HCT116 (cell line): ENCODE measurements at regions not wholly inside any gene's neighbourhood (a gene's known extent, or its start where the extent isn't known, plus 50 kb on each side); places are given as distances from the start of the nearest gene placed in this dataset.

ENCODE experiments used
- ATAC-seq: fragments of 200-7000 bp; cut with Tn5 transposase; 2 replicates; pipeline ENCODE4 v1.9.1; 2020; ENCODE audit warnings: mild to moderate bottlenecking, moderate library complexity
- BruUV-seq: library from RNA; stranded (reverse); fragments of 400-500 nt; replicated peaks from 2 replicates; lab custom pipeline; 2021; lab: Mats Ljungman, UMichigan
- CTCF ChIA-PET: fragments of 300-600 bp; sonication (Branson Sonifier 250); formaldehyde crosslinking; loops from one replicate; lab custom pipeline; 2021; ENCODE audit warnings: antibody characterized with exemption; lab: Charles Lee
- POLR2A ChIA-PET: fragments of 300-600, 350-600 bp; sonication (Branson Sonifier 250); formaldehyde crosslinking; loops from one replicate; lab custom pipeline; 2021; ENCODE audit warnings: antibody characterized with exemption; lab: Charles Lee
- RAD21 ChIA-PET, 2 experiments: fragments of 300-600 bp; sonication (Branson Sonifier 250); formaldehyde crosslinking; loops; one replicate each; lab custom pipeline; 2023; ENCODE audit warnings: low total read pairs in 2 of 2; ENCODE audit not compliant: uncharacterized antibody in 2 of 2, unreplicated experiment in 2 of 2, low non-redundant PET in 1 of 2; lab: Charles Lee
- DNase-seq: peaks from one replicate; pipeline ENCODE4 v3.0.0-alpha.2; 2010; ENCODE audit warnings: low read depth, low spot score
- H2AFZ ChIP-seq: fragments of 200-600 bp; shearing (Covaris generic), sonication (generic); 2 replicates; pipeline ENCODE4 v1.6.1; 2017; ENCODE audit warnings: low read depth, mixed run types, mixed read lengths, antibody characterized with exemption, low read length; ENCODE audit not compliant: poor library complexity, severe bottlenecking
- H3K27ac ChIP-seq: 2 replicates; pipeline ENCODE4 v1.5.1; 2012; ENCODE audit warnings: low read depth, low read length
- H3K27me3 ChIP-seq: fragments of 200-600 bp; sonication (generic); 2 replicates; pipeline ENCODE4 v1.6.1; 2016; ENCODE audit warnings: mixed run types, low read length, mixed read lengths; ENCODE audit not compliant: insufficient read depth
- H3K36me3 ChIP-seq, 2 experiments: fragments of 200-500 bp in 1 of 2; fragments of 200-600 bp in 1 of 2; sonication (Bioruptor generic) in 1 of 2; sonication (generic) in 1 of 2; 2 replicates each; pipeline versions ENCODE4 v1.5.1 to v1.6.1; 2014 to 2016; ENCODE audit warnings: low read length in 2 of 2, inconsistent platforms in 1 of 2, mixed read lengths in 1 of 2, mixed run types in 1 of 2; ENCODE audit not compliant: insufficient read depth in 2 of 2, control insufficient read depth in 1 of 2
- H3K4me1 ChIP-seq, 2 experiments: fragments of 200-600 bp in 1 of 2; sonication (generic) in 1 of 2; 2 replicates each; pipeline versions ENCODE4 v1.5.1 to v1.6.1; 2012 to 2017; ENCODE audit warnings: low read length in 2 of 2, inconsistent platforms in 1 of 2, mild to moderate bottlenecking in 1 of 2, mixed read lengths in 1 of 2, mixed run types in 1 of 2, moderate library complexity in 1 of 2; ENCODE audit not compliant: insufficient read depth in 2 of 2, control insufficient read depth in 1 of 2
- H3K4me2 ChIP-seq: fragments of 200-600 bp; sonication (generic); 2 replicates; pipeline ENCODE4 v1.6.1; 2017; ENCODE audit warnings: mixed run types, low read length, mixed read lengths
- H3K4me3 ChIP-seq, 2 experiments: fragments of 200-600 bp in 1 of 2; sonication (generic) in 1 of 2; replicated peaks in 1 of 2; 2 replicates each; pipeline ENCODE4 v1.5.1; 2011 to 2016; ENCODE audit warnings: low read length in 2 of 2, control low read depth in 1 of 2, low read depth in 1 of 2, mild to moderate bottlenecking in 1 of 2, mixed read lengths in 1 of 2, mixed run types in 1 of 2
- H3K79me2 ChIP-seq: fragments of 200-600 bp; sonication (generic); 2 replicates; pipeline ENCODE4 v1.6.1; 2017; ENCODE audit warnings: mild to moderate bottlenecking, mixed run types, low read length, moderate library complexity, mixed read lengths; ENCODE audit not compliant: insufficient read depth
- H3K9ac ChIP-seq: fragments of 200-600 bp; sonication (generic); 2 replicates; pipeline ENCODE4 v1.6.1; 2016; ENCODE audit warnings: low read length, mixed read lengths
- H3K9me2 ChIP-seq: fragments of 200-600 bp; sonication (generic), shearing (Covaris generic); 2 replicates; pipeline ENCODE4 v1.6.1; 2017; ENCODE audit warnings: mixed run types, mild to moderate bottlenecking, moderate library complexity; ENCODE audit not compliant: insufficient read depth
- H3K9me3 ChIP-seq, 2 experiments: fragments of 200-500 bp in 1 of 2; fragments of 200-600 bp in 1 of 2; sonication (Bioruptor generic) in 1 of 2; sonication (generic) in 1 of 2; 2 replicates each; pipeline ENCODE4 v1.6.1; 2014 to 2017; ENCODE audit warnings: low read length in 2 of 2, mixed read lengths in 2 of 2, inconsistent platforms in 1 of 2, low read depth in 1 of 2, mild to moderate bottlenecking in 1 of 2, mixed run types in 1 of 2, moderate library complexity in 1 of 2; ENCODE audit not compliant: control insufficient read depth in 1 of 2, insufficient read depth in 1 of 2
- H4K20me1 ChIP-seq: fragments of 200-600 bp; sonication (generic), shearing (Covaris generic); 2 replicates; pipeline ENCODE4 v1.6.1; 2017; ENCODE audit warnings: mixed run types, mild to moderate bottlenecking, moderate library complexity; ENCODE audit not compliant: insufficient read depth
- ATF3 ChIP-seq: IDR thresholded peaks from 2 replicates; pipeline ENCODE4 v1.6.1; 2012
- CBX3 ChIP-seq: IDR thresholded peaks from 2 replicates; pipeline ENCODE4 v1.6.1; 2012; ENCODE audit warnings: low read depth
- CTCF ChIP-seq, 3 experiments: fragments of 200-600 bp in 1 of 3; sonication (generic) in 1 of 3; IDR thresholded peaks in 2 of 3; conservative IDR thresholded peaks in 1 of 3; 2 replicates each; pipeline ENCODE4 v1.5.1; 2012 to 2017; ENCODE audit warnings: low read depth in 2 of 3, low read length in 2 of 3, antibody characterized with exemption in 1 of 3, borderline replicate concordance in 1 of 3, control low read depth in 1 of 3, mild to moderate bottlenecking in 1 of 3, mixed read lengths in 1 of 3, mixed run types in 1 of 3, moderate library complexity in 1 of 3; ENCODE audit not compliant: insufficient read depth in 1 of 3
- EZH2 ChIP-seq: fragments of 200-600 bp; sonication (generic); IDR thresholded peaks from 2 replicates; pipeline ENCODE4 v1.6.1; 2017; ENCODE audit warnings: antibody characterized with exemption, mixed run types
- EZH2phosphoT487 ChIP-seq: fragments of 200-600 bp; IDR thresholded peaks from 2 replicates; pipeline ENCODE4 v1.6.1; 2018; ENCODE audit warnings: antibody characterized with exemption, borderline replicate concordance
- FOSL1 ChIP-seq: IDR thresholded peaks from 2 replicates; pipeline ENCODE4 v1.6.1; 2012; ENCODE audit warnings: low read depth
- JUND ChIP-seq: IDR thresholded peaks from 2 replicates; pipeline ENCODE4 v1.6.1; 2012
- MAX ChIP-seq: IDR thresholded peaks from 2 replicates; pipeline ENCODE4 v1.6.1; 2012
- POLR2A ChIP-seq: IDR thresholded peaks from 2 replicates; pipeline ENCODE4 v1.7.0; 2011; ENCODE audit warnings: borderline replicate concordance; ENCODE audit not compliant: insufficient read depth, insufficient read length; ENCODE audit errors: extremely low read depth
- POLR2AphosphoS5 ChIP-seq: IDR thresholded peaks from 2 replicates; pipeline ENCODE4 v1.6.1; 2011; ENCODE audit warnings: mild to moderate bottlenecking, low read depth, low read length, moderate library complexity
- SP1 ChIP-seq: IDR thresholded peaks from 2 replicates; pipeline ENCODE4 v1.6.1; 2012; ENCODE audit warnings: low read depth
- TCF7L2 ChIP-seq: IDR thresholded peaks from 2 replicates; pipeline ENCODE4 v1.7.0; 2011; ENCODE audit warnings: borderline replicate concordance, inconsistent platforms; ENCODE audit not compliant: insufficient read depth, insufficient read length; ENCODE audit errors: extremely low read depth
- YY1 ChIP-seq: IDR thresholded peaks from 2 replicates; pipeline ENCODE4 v1.6.1; 2011; ENCODE audit warnings: low read length, low read depth, moderate library complexity, mild to moderate bottlenecking; ENCODE audit not compliant: insufficient replicate concordance; ENCODE audit errors: extremely low read depth
- intact Hi-C: fragments of 100-400 bp; cut with micrococcal nuclease; formaldehyde crosslinking; loops from 2 replicates; pipeline ENCODE4 v1.10.0; 2022

- ChIA-PET RAD21 (interaction anchor here in 1 of 2 experiments (1.2 kb wide), 1 partner anchor 68 kb away, joined by 3 read pairs; no protein-coding TSS in a partner anchor), POLR2A (no interaction called here), CTCF (no interaction called here)
- no peak overlapping the region for H3K4me3 ChIP-seq
- no TSS peak for BruUV-seq
- no peaks in the 10 kb centered on the region for H3K9me3 ChIP-seq
- H3K27me3 ChIP-seq: no peaks in the 10 kb centered on the region
- no peaks in the 10 kb centered on the region for H3K79me2 ChIP-seq
- H2AFZ ChIP-seq: no peak overlapping the region
- no peaks in the 10 kb centered on the region for H3K36me3 ChIP-seq
- H4K20me1 ChIP-seq: no peaks in the 10 kb centered on the region
- no peak overlapping the region for H3K27ac ChIP-seq
- H3K4me1 ChIP-seq: peaks cover 0 to 16% of the 10 kb centered on the region in 2 experiments; a peak in 2 of 4 replicates
- no peak overlapping the region for H3K9ac ChIP-seq
- peak; percentile 37; the same call in 1 of the 2 replicates for ATAC-seq
- intact Hi-C loops: no loop called here
- TF ChIP-seq FOSL1 (peak; percentile 43), SP1 (peak; percentile 3; the same call in 1 of the 2 replicates), JUND (peak; percentile 38; the same call in 1 of the 2 replicates), POLR2A (no peak)
- H3K4me2 ChIP-seq: peak overlapping the region; percentile 33
- H3K9me2 ChIP-seq: no peaks in the 10 kb centered on the region
- no peak for DNase-seq
Observed at GRCh38 chr2:57444752-57445430, 601.7 kb upstream of the VRK2 start.

- BruUV-seq: no TSS peak
- DNase-seq: no peak
- RAD21 ChIA-PET: no interaction called here
- ATAC-seq: no peak
- Histone ChIP-seq H3K4me1 (peaks cover 0 to 13% of the 10 kb centered on the region in 2 experiments; a peak in 2 of 4 replicates), H3K79me2 (no peaks in the 10 kb centered on the region)
- TF ChIP-seq CBX3 (no peak), YY1 (no peak), JUND (no peak), POLR2A (no peak), POLR2AphosphoS5 (no peak), EZH2 (no peak), MAX (no peak), CTCF (IDR thresholded peaks at IDR 0.05 in 2 of 3, conservative IDR thresholded peaks at IDR 0.05 in 1 of 3; ENCODE audit: borderline replicate concordance in 1 of 3, insufficient read depth in 1 of 3, low read depth in 2 of 3, low read length in 2 of 3) (no peak), EZH2phosphoT487 (no peak), ATF3 (no peak), TCF7L2 (no peak), SP1 (no peak)
- TF ChIP-seq, all 23 proteins: peak for 0
- H4K20me1 ChIP-seq: no peaks in the 10 kb centered on the region
- H3K9me3 ChIP-seq: no peaks in the 10 kb centered on the region
- H3K4me3 ChIP-seq: no peak overlapping the region
- H3K27ac ChIP-seq: no peak overlapping the region
- no peak overlapping the region for H3K9ac ChIP-seq
- no peak overlapping the region for H2AFZ ChIP-seq
- H3K36me3 ChIP-seq: no peaks in the 10 kb centered on the region
- H3K27me3 ChIP-seq: no peaks in the 10 kb centered on the region
- POLR2A ChIA-PET: no interaction called here
- H3K4me2 ChIP-seq: no peak overlapping the region
- no peaks in the 10 kb centered on the region for H3K9me2 ChIP-seq
- intact Hi-C loops: no loop called here
- CTCF ChIA-PET: no interaction called here
Observed at GRCh38 chr2:57448816-57449215, 597.8 kb upstream of the VRK2 start.
